GM12878 (cell line): ENCODE measurements at regions not wholly inside any gene's neighbourhood (a gene's known extent, or its start where the extent isn't known, plus 50 kb on each side); places are given as distances from the start of the nearest gene placed in this dataset.

Source experiments
- BCL3 ChIP-seq: IDR thresholded peaks from 2 replicates; pipeline ENCODE4 v1.6.1; 2011; ENCODE audit warnings: borderline replicate concordance, low read depth, mild to moderate bottlenecking, moderate library complexity, low read length; ENCODE audit not compliant: insufficient read depth, poor library complexity, severe bottlenecking
- EZH2 ChIP-seq: IDR thresholded peaks from 2 replicates; pipeline ENCODE4 v1.6.1; 2012; ENCODE audit warnings: low read depth, mild to moderate bottlenecking, control low read depth, inconsistent platforms, low read length, borderline replicate concordance; ENCODE audit not compliant: control insufficient read depth
- GABPA ChIP-seq: IDR thresholded peaks from 2 replicates; pipeline ENCODE4 v1.6.1; 2014; ENCODE audit warnings: antibody characterized with exemption, low read depth, mild to moderate bottlenecking, inconsistent platforms
- MAX ChIP-seq: IDR thresholded peaks from 2 replicates; pipeline ENCODE4 v1.6.1; 2012; ENCODE audit warnings: low read depth, low read length, improper control_type of control experiment
- NR2C1 ChIP-seq: fragments of 450-650 bp; IDR thresholded peaks from 2 replicates; pipeline ENCODE4 v1.6.1; 2017; ENCODE audit warnings: antibody characterized with exemption, mild to moderate bottlenecking, moderate library complexity
- SMC3 ChIP-seq: IDR thresholded peaks from 2 replicates; pipeline ENCODE4 v1.6.1; 2011; ENCODE audit warnings: low read length, improper control_type of control experiment, borderline replicate concordance
- ZBTB40 ChIP-seq: fragments of 450-650 bp; IDR thresholded peaks from 2 replicates; pipeline ENCODE4 v1.6.1; 2016; ENCODE audit warnings: mild to moderate bottlenecking, moderate library complexity, borderline replicate concordance
- TF ChIP-seq, protein P1 (sequence below): fragments of 150-350 bp; IDR thresholded peaks from 2 replicates; pipeline ENCODE4 v1.6.1; 2016; ENCODE audit warnings: low read depth, low read length

DNA sequence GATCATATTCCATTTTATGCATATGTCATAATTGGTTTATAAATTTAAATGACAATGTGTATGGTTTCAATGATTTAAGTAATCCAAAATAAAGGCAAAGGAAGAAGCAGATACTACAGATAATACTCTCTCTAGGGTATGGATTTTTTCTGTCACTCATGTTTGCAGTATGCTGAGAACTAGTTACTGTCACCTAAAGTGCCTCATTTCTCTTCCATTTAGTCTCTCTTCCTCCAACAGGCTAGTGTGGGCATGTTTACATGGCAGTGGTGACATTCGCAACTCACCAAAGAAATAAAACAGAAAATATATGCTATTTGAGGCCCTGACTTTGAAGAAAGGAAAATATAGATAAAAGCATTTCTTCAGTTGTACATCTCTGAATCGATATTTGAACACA, 1460.4 kb upstream of the ZEB2 start:
- no peak for TF ChIP-seq NR2C1
- TF ChIP-seq EZH2 = no peak
- no peak for TF ChIP-seq ZBTB40
- TF ChIP-seq BCL3 = no peak
- no peak for TF ChIP-seq GABPA
- no peak for TF ChIP-seq SMC3
- no peak for TF ChIP-seq MAX
- TF ChIP-seq, protein P1, sequence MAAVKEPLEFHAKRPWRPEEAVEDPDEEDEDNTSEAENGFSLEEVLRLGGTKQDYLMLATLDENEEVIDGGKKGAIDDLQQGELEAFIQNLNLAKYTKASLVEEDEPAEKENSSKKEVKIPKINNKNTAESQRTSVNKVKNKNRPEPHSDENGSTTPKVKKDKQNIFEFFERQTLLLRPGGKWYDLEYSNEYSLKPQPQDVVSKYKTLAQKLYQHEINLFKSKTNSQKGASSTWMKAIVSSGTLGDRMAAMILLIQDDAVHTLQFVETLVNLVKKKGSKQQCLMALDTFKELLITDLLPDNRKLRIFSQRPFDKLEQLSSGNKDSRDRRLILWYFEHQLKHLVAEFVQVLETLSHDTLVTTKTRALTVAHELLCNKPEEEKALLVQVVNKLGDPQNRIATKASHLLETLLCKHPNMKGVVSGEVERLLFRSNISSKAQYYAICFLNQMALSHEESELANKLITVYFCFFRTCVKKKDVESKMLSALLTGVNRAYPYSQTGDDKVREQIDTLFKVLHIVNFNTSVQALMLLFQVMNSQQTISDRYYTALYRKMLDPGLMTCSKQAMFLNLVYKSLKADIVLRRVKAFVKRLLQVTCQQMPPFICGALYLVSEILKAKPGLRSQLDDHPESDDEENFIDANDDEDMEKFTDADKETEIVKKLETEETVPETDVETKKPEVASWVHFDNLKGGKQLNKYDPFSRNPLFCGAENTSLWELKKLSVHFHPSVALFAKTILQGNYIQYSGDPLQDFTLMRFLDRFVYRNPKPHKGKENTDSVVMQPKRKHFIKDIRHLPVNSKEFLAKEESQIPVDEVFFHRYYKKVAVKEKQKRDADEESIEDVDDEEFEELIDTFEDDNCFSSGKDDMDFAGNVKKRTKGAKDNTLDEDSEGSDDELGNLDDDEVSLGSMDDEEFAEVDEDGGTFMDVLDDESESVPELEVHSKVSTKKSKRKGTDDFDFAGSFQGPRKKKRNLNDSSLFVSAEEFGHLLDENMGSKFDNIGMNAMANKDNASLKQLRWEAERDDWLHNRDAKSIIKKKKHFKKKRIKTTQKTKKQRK = no peak
